ENCODE measurements at regions not wholly inside any gene's neighbourhood (a gene's known extent, or its start where the extent isn't known, plus 50 kb on each side); places are given as distances from the start of the nearest gene placed in this dataset.

DNA sequence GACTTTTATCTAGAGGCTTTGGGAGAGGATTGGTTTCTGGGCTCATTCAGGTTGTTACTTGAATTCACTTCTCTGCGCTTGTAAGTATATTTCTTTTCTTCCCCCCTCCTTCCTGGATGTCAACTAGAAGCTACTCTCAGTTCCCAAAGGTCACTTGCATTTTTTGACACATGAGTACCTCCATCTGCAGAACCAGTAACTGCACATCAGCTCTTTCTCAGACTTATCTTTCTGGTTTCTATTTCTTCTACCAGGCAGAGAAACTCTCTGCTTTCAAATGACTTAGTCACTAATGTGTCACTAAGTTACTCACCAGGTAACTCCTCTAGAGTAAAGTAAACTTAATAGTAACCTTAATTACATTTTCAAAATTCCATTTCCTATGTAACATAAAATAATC is 773.0 kb upstream of the LUZP2 start:
- TF ChIP-seq, protein P1, sequence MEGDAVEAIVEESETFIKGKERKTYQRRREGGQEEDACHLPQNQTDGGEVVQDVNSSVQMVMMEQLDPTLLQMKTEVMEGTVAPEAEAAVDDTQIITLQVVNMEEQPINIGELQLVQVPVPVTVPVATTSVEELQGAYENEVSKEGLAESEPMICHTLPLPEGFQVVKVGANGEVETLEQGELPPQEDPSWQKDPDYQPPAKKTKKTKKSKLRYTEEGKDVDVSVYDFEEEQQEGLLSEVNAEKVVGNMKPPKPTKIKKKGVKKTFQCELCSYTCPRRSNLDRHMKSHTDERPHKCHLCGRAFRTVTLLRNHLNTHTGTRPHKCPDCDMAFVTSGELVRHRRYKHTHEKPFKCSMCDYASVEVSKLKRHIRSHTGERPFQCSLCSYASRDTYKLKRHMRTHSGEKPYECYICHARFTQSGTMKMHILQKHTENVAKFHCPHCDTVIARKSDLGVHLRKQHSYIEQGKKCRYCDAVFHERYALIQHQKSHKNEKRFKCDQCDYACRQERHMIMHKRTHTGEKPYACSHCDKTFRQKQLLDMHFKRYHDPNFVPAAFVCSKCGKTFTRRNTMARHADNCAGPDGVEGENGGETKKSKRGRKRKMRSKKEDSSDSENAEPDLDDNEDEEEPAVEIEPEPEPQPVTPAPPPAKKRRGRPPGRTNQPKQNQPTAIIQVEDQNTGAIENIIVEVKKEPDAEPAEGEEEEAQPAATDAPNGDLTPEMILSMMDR (IDR thresholded peaks at IDR 0.05), result no peak
- TF ChIP-seq POLR2A (IDR thresholded peaks at IDR 0.05), result no peak
